Right lobe of liver (tissue), 4 donors: ENCODE measurements at regions not wholly inside any gene's neighbourhood (a gene's known extent, or its start where the extent isn't known, plus 50 kb on each side); places are given as distances from the start of the nearest gene placed in this dataset.

Experiments
- POLR2A ChIP-seq: fragments of 450-650 bp; IDR thresholded peaks from one replicate; pipeline ENCODE4 v1.6.1; 2017; ENCODE audit warnings: antibody characterized with exemption, mild to moderate bottlenecking
- TF ChIP-seq, protein P1 (sequence below), 4 donors: fragments of 200-600 bp in 3 of 4; fragments of 450-650 bp in 1 of 4; IDR thresholded peaks; one replicate each; pipeline versions ENCODE4 v1.5.1 to v1.8.0; 2016 to 2022; ENCODE audit warnings: antibody characterized with exemption in 4 of 4, mild to moderate bottlenecking in 2 of 4
- donor health status: DM: no; HTN: no; CAD: no.
- donor health status: DM: no; HTN: no; CAD: no.
- donor health status: DM: no; HTN: yes; CAD: no.

DNA sequence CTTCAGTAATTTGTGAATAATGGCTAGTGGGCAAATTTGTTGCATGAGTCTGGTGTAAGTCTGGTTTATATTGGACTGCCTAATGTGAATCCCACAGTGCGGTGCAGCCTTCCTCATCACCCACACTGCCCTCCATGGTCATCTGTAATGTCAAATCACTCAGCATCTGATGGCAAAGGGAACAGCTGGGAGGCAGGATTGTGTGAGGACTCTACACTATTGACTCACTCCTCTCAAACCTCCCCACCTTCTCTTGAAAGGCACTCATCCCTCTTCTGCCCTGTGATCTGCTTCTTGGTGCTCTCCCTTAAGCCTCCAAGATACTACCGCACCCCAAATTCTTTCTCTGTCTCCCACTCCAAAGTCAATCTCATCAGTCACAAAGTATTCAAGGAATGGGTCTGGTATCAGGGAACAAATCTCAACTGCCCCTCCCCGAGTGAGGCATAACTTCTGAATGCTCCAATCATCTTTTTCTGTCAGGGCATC lies 146.0 kb upstream of the BEND6 start:
- TF ChIP-seq, protein P1, sequence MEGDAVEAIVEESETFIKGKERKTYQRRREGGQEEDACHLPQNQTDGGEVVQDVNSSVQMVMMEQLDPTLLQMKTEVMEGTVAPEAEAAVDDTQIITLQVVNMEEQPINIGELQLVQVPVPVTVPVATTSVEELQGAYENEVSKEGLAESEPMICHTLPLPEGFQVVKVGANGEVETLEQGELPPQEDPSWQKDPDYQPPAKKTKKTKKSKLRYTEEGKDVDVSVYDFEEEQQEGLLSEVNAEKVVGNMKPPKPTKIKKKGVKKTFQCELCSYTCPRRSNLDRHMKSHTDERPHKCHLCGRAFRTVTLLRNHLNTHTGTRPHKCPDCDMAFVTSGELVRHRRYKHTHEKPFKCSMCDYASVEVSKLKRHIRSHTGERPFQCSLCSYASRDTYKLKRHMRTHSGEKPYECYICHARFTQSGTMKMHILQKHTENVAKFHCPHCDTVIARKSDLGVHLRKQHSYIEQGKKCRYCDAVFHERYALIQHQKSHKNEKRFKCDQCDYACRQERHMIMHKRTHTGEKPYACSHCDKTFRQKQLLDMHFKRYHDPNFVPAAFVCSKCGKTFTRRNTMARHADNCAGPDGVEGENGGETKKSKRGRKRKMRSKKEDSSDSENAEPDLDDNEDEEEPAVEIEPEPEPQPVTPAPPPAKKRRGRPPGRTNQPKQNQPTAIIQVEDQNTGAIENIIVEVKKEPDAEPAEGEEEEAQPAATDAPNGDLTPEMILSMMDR (IDR thresholded peaks at IDR 0.05), result no peak
- no peak for TF ChIP-seq POLR2A
